Prostate gland (tissue), 2 donors: ENCODE measurements at regions not wholly inside any gene's neighbourhood (a gene's known extent, or its start where the extent isn't known, plus 50 kb on each side); places are given as distances from the start of the nearest gene placed in this dataset.

Experiments used
- DNase-seq: peaks from one replicate; pipeline ENCODE4 v3.0.0-alpha.2; 2019; ENCODE audit warnings: low spot score
- H3K27ac ChIP-seq, 2 donors: fragments of 200-600 bp; sonication (generic); 2 replicates each; pipeline ENCODE4 v1.5.1; 2017 to 2019
- H3K27me3 ChIP-seq: fragments of 200-600 bp; sonication (generic); replicated peaks from 2 replicates; pipeline ENCODE4 v1.5.1; 2019; ENCODE audit not compliant: insufficient read depth
- H3K36me3 ChIP-seq, 2 donors: fragments of 200-600 bp; sonication (generic); 1 replicate in 1 of 2; 2 replicates in 1 of 2; pipeline versions ENCODE4 v1.5.1 to v1.8.1; 2017 to 2019
- H3K4me1 ChIP-seq: fragments of 200-600 bp; sonication (generic); replicated peaks from 2 replicates; pipeline ENCODE4 v1.5.1; 2019
- H3K4me3 ChIP-seq, 2 donors: fragments of 200-600 bp; sonication (generic); 2 replicates each; pipeline ENCODE4 v1.5.1; 2017 to 2019
- H3K9me3 ChIP-seq: fragments of 200-600 bp; sonication (generic); 2 replicates; pipeline ENCODE4 v1.5.1; 2017
- POLR2A ChIP-seq: fragments of 450-650 bp; IDR thresholded peaks from one replicate; pipeline ENCODE4 v1.6.1; 2016; ENCODE audit warnings: antibody characterized with exemption, mild to moderate bottlenecking
- POLR2AphosphoS5 ChIP-seq: sonication (generic); formaldehyde crosslinking; IDR thresholded peaks from one replicate; pipeline ENCODE4 v1.6.1; 2017; ENCODE audit warnings: antibody characterized with exemption
- whole genome bisulfite sequencing: methylation state at CpG from one replicate; pipeline ENCODE4 v1.1.5; 2018; 5-methylcytosine and 5-hydroxymethylcytosine counted together
- intact Hi-C: fragments of 100-400 bp; cut with DNase I; formaldehyde crosslinking; loops from one replicate; pipeline ENCODE4 v1.14.2; 2022
- TF ChIP-seq, protein P1 (sequence below), 4 experiments: fragments of 200-600 bp in 2 of 4; fragments of 450-650 bp in 2 of 4; sonication (generic) in 2 of 4; IDR thresholded peaks; 1 replicate in 3 of 4; 2 replicates in 1 of 4; pipeline ENCODE4 v1.5.1; 2016 to 2019; ENCODE audit warnings: antibody characterized with exemption in 4 of 4, mild to moderate bottlenecking in 2 of 4, moderate library complexity in 2 of 4

- intact Hi-C loops: no loop called here
- no peak overlapping the region for H3K27ac ChIP-seq
- no peak overlapping the region for H3K4me3 ChIP-seq
- H3K9me3 ChIP-seq: no peaks in the 10 kb centered on the region
- DNase-seq: no peak
- no peaks in the 10 kb centered on the region for H3K36me3 ChIP-seq
- H3K27me3 ChIP-seq: no peaks in the 10 kb centered on the region
- TF ChIP-seq, protein P1, sequence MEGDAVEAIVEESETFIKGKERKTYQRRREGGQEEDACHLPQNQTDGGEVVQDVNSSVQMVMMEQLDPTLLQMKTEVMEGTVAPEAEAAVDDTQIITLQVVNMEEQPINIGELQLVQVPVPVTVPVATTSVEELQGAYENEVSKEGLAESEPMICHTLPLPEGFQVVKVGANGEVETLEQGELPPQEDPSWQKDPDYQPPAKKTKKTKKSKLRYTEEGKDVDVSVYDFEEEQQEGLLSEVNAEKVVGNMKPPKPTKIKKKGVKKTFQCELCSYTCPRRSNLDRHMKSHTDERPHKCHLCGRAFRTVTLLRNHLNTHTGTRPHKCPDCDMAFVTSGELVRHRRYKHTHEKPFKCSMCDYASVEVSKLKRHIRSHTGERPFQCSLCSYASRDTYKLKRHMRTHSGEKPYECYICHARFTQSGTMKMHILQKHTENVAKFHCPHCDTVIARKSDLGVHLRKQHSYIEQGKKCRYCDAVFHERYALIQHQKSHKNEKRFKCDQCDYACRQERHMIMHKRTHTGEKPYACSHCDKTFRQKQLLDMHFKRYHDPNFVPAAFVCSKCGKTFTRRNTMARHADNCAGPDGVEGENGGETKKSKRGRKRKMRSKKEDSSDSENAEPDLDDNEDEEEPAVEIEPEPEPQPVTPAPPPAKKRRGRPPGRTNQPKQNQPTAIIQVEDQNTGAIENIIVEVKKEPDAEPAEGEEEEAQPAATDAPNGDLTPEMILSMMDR (IDR thresholded peaks at IDR 0.05): no peak
- H3K4me1 ChIP-seq: no peaks in the 10 kb centered on the region
Observed at GRCh38 chr1:172810480-172811175, 151.7 kb downstream of the FASLG start.

DNA sequence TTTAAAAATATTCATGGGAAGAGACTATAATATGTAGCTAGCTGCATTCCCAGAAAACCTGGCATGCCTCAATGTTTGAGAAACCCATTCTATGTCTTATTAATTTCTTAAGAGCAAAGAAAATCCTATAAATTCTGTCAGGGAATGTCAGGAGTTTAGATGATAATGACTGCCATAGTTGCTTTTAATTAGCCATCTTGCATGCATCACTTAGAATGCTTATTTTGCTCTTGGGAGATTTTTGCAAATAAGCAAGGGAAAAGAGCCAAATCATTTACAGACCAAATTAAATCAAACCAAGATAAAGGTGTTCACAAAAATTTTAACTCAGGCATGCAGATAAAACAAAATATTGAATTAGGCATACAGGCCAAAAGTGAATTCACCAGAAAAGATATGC, 152.8 kb downstream of the FASLG start:
- Histone ChIP-seq H3K4me3 (no peak overlapping the region), H3K27ac (no peak overlapping the region), H3K27me3 (no peaks in the 10 kb centered on the region), H3K36me3 (no peaks in the 10 kb centered on the region), H3K4me1 (no peaks in the 10 kb centered on the region), H3K9me3 (no peaks in the 10 kb centered on the region)
- no peak for DNase-seq
- intact Hi-C loops: no loop called here
- TF ChIP-seq, protein P1 (IDR thresholded peaks at IDR 0.05): no peak
- TF ChIP-seq POLR2A: no peak
- no peak for TF ChIP-seq POLR2AphosphoS5

DNA sequence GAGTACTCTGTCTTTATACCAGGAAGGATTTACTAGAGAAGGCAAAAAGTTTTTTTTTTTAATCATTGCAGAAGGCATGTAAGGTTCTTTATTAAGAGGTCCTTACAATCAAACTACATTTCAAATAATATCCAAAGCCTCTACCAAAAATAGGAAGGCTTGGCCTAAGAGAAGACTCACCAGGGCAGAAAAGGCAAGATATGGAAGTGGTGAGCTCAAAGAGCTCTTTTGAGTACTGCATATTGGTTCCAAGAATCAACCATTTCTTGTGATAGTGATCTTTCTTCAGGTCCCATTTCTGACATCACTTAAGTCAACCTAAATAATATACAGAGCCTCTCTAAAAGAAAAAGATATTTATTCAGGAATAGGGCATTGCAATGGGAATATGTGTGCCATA, 153.2 kb downstream of the FASLG start:
- intact Hi-C loops: no loop called here
- Histone ChIP-seq H3K27ac (no peak overlapping the region), H3K36me3 (no peaks in the 10 kb centered on the region), H3K27me3 (no peaks in the 10 kb centered on the region), H3K4me3 (no peak overlapping the region), H3K4me1 (no peaks in the 10 kb centered on the region), H3K9me3 (no peaks in the 10 kb centered on the region)
- TF ChIP-seq, protein P1 (IDR thresholded peaks at IDR 0.05): no peak
- TF ChIP-seq POLR2A (no peak), POLR2AphosphoS5 (no peak)
- DNase-seq: no peak

- 51% methylated on average over 2 of the region's 2 CpGs for WGBS
- Histone ChIP-seq H3K36me3 (no peaks in the 10 kb centered on the region), H3K4me1 (no peaks in the 10 kb centered on the region), H3K27me3 (no peaks in the 10 kb centered on the region), H3K4me3 (no peak overlapping the region), H3K27ac (no peak overlapping the region), H3K9me3 (no peaks in the 10 kb centered on the region)
- intact Hi-C loops: no loop called here
- TF ChIP-seq POLR2A (no peak), POLR2AphosphoS5 (no peak)
- TF ChIP-seq, protein P1 (IDR thresholded peaks at IDR 0.05): no peak
- DNase-seq: no peak
Observed at GRCh38 chr1:172813330-172813729, 154.4 kb downstream of the FASLG start.

DNA sequence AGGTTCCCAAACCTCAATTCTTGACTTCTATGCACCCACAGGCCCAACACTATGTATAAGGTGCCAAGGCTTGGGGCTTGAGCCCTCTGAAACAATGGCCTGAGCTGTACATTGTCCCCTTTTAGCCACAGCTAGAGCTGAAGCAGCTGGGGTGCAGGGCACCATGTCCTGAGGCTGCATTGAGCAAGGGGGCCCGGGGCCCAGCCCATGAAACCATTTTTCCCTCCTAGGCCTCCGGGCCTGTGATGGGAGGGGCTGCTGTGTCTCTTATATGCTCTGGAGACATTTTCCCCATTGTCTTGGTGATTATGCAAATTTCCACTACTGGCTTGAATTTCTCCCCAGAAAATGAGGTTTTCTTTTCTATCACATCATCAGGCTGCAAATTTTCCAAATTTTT, 155.5 kb downstream of the FASLG start:
- Histone ChIP-seq H3K4me3 (no peak overlapping the region), H3K4me1 (no peaks in the 10 kb centered on the region), H3K27me3 (no peaks in the 10 kb centered on the region), H3K36me3 (no peaks in the 10 kb centered on the region), H3K9me3 (no peaks in the 10 kb centered on the region), H3K27ac (no peak overlapping the region)
- no peak for DNase-seq
- TF ChIP-seq, protein P1 (IDR thresholded peaks at IDR 0.05): no peak
- TF ChIP-seq POLR2AphosphoS5: no peak
- TF ChIP-seq POLR2A: no peak
- intact Hi-C loops: no loop called here
- WGBS: 66% methylated on average over 2 of the region's 2 CpGs
